H9 (cell line): ENCODE measurements at regions not wholly inside any gene's neighbourhood (a gene's known extent, or its start where the extent isn't known, plus 50 kb on each side); places are given as distances from the start of the nearest gene placed in this dataset.

Source experiments
- DNase-seq: peaks from one replicate; pipeline ENCODE4 v3.0.0-alpha.2; 2017
- H2AFZ ChIP-seq: one replicate; pipeline ENCODE4 v1.6.1; 2013; ENCODE audit warnings: mild to moderate bottlenecking, low read length, control low read depth, moderate library complexity
- H2AK5ac ChIP-seq: 2 replicates; pipeline ENCODE4 v1.6.1; 2013; ENCODE audit warnings: low read length, control low read depth, mixed read lengths; ENCODE audit not compliant: insufficient read length
- H2BK120ac ChIP-seq: one replicate; pipeline ENCODE4 v1.6.1; 2013; ENCODE audit warnings: low read depth, mild to moderate bottlenecking, low read length, control low read depth, inconsistent platforms; ENCODE audit not compliant: poor library complexity, severe bottlenecking
- H2BK12ac ChIP-seq: 2 replicates; pipeline ENCODE4 v1.6.1; 2013; ENCODE audit warnings: low read length, control low read depth, mixed read lengths, low read depth; ENCODE audit not compliant: insufficient read length
- H2BK15ac ChIP-seq: 2 replicates; pipeline ENCODE4 v1.6.1; 2013; ENCODE audit warnings: low read depth, low read length, control low read depth
- H2BK20ac ChIP-seq: one replicate; pipeline ENCODE4 v1.6.1; 2013; ENCODE audit warnings: low read depth, mild to moderate bottlenecking, low read length, control low read depth, inconsistent platforms; ENCODE audit not compliant: poor library complexity, severe bottlenecking
- H2BK5ac ChIP-seq: 2 replicates; pipeline ENCODE4 v1.6.1; 2013; ENCODE audit warnings: low read length, control low read depth, mixed read lengths; ENCODE audit not compliant: insufficient read length
- H3K14ac ChIP-seq: 2 replicates; pipeline ENCODE4 v1.6.1; 2013; ENCODE audit warnings: low read length, control low read depth; ENCODE audit not compliant: insufficient read depth
- H3K18ac ChIP-seq: 2 replicates; pipeline ENCODE4 v1.6.1; 2013; ENCODE audit warnings: low read depth, mild to moderate bottlenecking, mixed read lengths, low read length, control low read depth; ENCODE audit not compliant: insufficient read length
- H3K23ac ChIP-seq: 2 replicates; pipeline ENCODE4 v1.6.1; 2013; ENCODE audit warnings: low read length, control low read depth, mixed read lengths, low read depth; ENCODE audit not compliant: insufficient read length
- H3K23me2 ChIP-seq: 2 replicates; pipeline ENCODE4 v1.6.1; 2013; ENCODE audit warnings: low read depth, mild to moderate bottlenecking, mixed read lengths, low read length, control low read depth; ENCODE audit not compliant: insufficient read length, poor library complexity, severe bottlenecking
- H3K27ac ChIP-seq: 2 replicates; pipeline ENCODE4 v1.5.1; 2013; ENCODE audit warnings: low read length, control low read depth, mixed read lengths, low read depth; ENCODE audit not compliant: insufficient read length
- H3K27me3 ChIP-seq: 2 replicates; pipeline ENCODE4 v1.6.1; 2013; ENCODE audit warnings: low read length, control low read depth, inconsistent platforms; ENCODE audit not compliant: insufficient read depth
- H3K4ac ChIP-seq: 2 replicates; pipeline ENCODE4 v1.6.1; 2013; ENCODE audit warnings: low read depth, mild to moderate bottlenecking, control low read depth, inconsistent platforms, low read length, moderate library complexity
- H3K4me1 ChIP-seq: 2 replicates; pipeline ENCODE4 v1.6.1; 2013; ENCODE audit warnings: low read length, control low read depth, inconsistent platforms; ENCODE audit not compliant: insufficient read depth
- H3K4me2 ChIP-seq: 2 replicates; pipeline ENCODE4 v1.6.1; 2013; ENCODE audit warnings: low read length, control low read depth, mixed read lengths; ENCODE audit not compliant: insufficient read length, insufficient read depth
- H3K56ac ChIP-seq: 2 replicates; pipeline ENCODE4 v1.6.1; 2013; ENCODE audit warnings: low read depth, mild to moderate bottlenecking, mixed read lengths, low read length, control low read depth; ENCODE audit not compliant: insufficient read length
- H3K79me1 ChIP-seq: 2 replicates; pipeline ENCODE4 v1.6.1; 2013; ENCODE audit warnings: low read depth, mild to moderate bottlenecking, moderate library complexity, low read length, control low read depth, inconsistent platforms; ENCODE audit not compliant: insufficient read depth, poor library complexity, severe bottlenecking
- H3K79me2 ChIP-seq: 2 replicates; pipeline ENCODE4 v1.6.1; 2013; ENCODE audit warnings: low read length, control low read depth, inconsistent platforms; ENCODE audit not compliant: insufficient read depth
- H3K9ac ChIP-seq: 2 replicates; pipeline ENCODE4 v1.6.1; 2013; ENCODE audit warnings: low read length, control low read depth, mixed read lengths; ENCODE audit not compliant: insufficient read length; ENCODE audit errors: extremely low read depth
- H3K9me3 ChIP-seq: one replicate; pipeline ENCODE4 v1.6.1; 2013; ENCODE audit warnings: low read depth, low read length, inconsistent platforms; ENCODE audit not compliant: control insufficient read depth
- H3T11ph ChIP-seq: one replicate; pipeline ENCODE4 v1.6.1; 2013; ENCODE audit warnings: mild to moderate bottlenecking, low read length, control low read depth, inconsistent platforms
- H4K20me1 ChIP-seq: one replicate; pipeline ENCODE4 v1.6.1; 2013; ENCODE audit not compliant: control insufficient read depth, insufficient read length, insufficient read depth
- H4K5ac ChIP-seq: 2 replicates; pipeline ENCODE4 v1.6.1; 2013; ENCODE audit warnings: low read depth, mild to moderate bottlenecking, mixed read lengths, low read length, control low read depth; ENCODE audit not compliant: insufficient read length
- H4K8ac ChIP-seq: replicated peaks from 2 replicates; pipeline ENCODE4 v1.6.1; 2013; ENCODE audit warnings: low read length, control low read depth, mixed read lengths, low read depth; ENCODE audit not compliant: insufficient read length
- H4K91ac ChIP-seq: 2 replicates; pipeline ENCODE4 v1.6.1; 2013; ENCODE audit warnings: low read depth, mild to moderate bottlenecking, moderate library complexity, mixed read lengths, low read length, control low read depth; ENCODE audit not compliant: insufficient read length
- H3K27ac Mint-ChIP-seq, 3 experiments: 2 replicates in 2 of 3; 3 replicates in 1 of 3; pipeline ENCODE4 v1.8.0; 2020 to 2021; ENCODE audit warnings: mixed read lengths in 3 of 3, mild to moderate bottlenecking in 1 of 3, moderate library complexity in 1 of 3
- H3K27me3 Mint-ChIP-seq: 2 replicates; pipeline ENCODE4 v1.8.0; 2021; ENCODE audit warnings: low read depth, mild to moderate bottlenecking, moderate library complexity, mixed read lengths
- H3K36me3 Mint-ChIP-seq, 3 experiments: 2 replicates in 2 of 3; 3 replicates in 1 of 3; pipeline ENCODE4 v1.8.0; 2020 to 2021; ENCODE audit warnings: low read depth in 3 of 3, mixed read lengths in 3 of 3; ENCODE audit not compliant: insufficient read depth in 1 of 3
- H3K4me1 Mint-ChIP-seq, 2 experiments: 2 replicates each; pipeline ENCODE4 v1.8.0; 2020; ENCODE audit warnings: mixed read lengths in 2 of 2
- H3K4me3 Mint-ChIP-seq, 2 experiments: 2 replicates in 1 of 2; 3 replicates in 1 of 2; pipeline ENCODE4 v1.8.0; 2020 to 2021; ENCODE audit warnings: mild to moderate bottlenecking in 2 of 2, mixed read lengths in 2 of 2, moderate library complexity in 1 of 2
- H3K9me3 Mint-ChIP-seq, 2 experiments: 2 replicates in 1 of 2; 3 replicates in 1 of 2; pipeline ENCODE4 v1.8.0; 2020; ENCODE audit warnings: mild to moderate bottlenecking in 2 of 2, mixed read lengths in 2 of 2, moderate library complexity in 1 of 2
- CTCF ChIP-seq: fragments of 200-600 bp; sonication (generic); conservative IDR thresholded peaks from 3 replicates; pipeline ENCODE4 v1.8.0; 2021; ENCODE audit warnings: antibody characterized with exemption, mild to moderate bottlenecking
- WGBS: extraction: QIAGEN DNeasy Blood & Tissue Kit; methylation state at CpG from one replicate; pipeline ENCODE4 v1.1.7; 2013; ENCODE audit warnings: missing lambda C conversion rate, low lambda C conversion rate, mixed read lengths; ENCODE audit not compliant: insufficient read length; ENCODE audit errors: extremely low coverage; 5-methylcytosine and 5-hydroxymethylcytosine counted together

- H3K9ac ChIP-seq = no peak overlapping the region
- no peak overlapping the region for H4K91ac ChIP-seq
- H4K20me1 ChIP-seq = no peaks in the 10 kb centered on the region
- WGBS = no CpG with 5 or more reads among the region's 8 CpGs
- no peak overlapping the region for H2BK20ac ChIP-seq
- no peak overlapping the region for H3K4me2 ChIP-seq
- Mint-ChIP-seq H3K27me3 (peaks cover 6% of the 10 kb centered on the region), H3K27ac (no peak overlapping the region; a peak in 1 of 7 replicates), H3K4me1 (no peaks in the 10 kb centered on the region), H3K36me3 (peaks cover 3 to 42% (median 17%) of the 10 kb centered on the region in 3 experiments), H3K4me3 (no peak overlapping the region), H3K9me3 (peaks cover 87 to 99% of the 10 kb centered on the region in 2 experiments)
- H3T11ph ChIP-seq = no peak overlapping the region
- H3K4me1 ChIP-seq = no peaks in the 10 kb centered on the region
- no peak overlapping the region for H3K56ac ChIP-seq
- H2BK5ac ChIP-seq = no peak overlapping the region
- H3K23me2 ChIP-seq = no peaks in the 10 kb centered on the region
- H4K8ac ChIP-seq = no peak overlapping the region
- no peaks in the 10 kb centered on the region for H3K79me2 ChIP-seq
- H3K14ac ChIP-seq = no peak overlapping the region
- H3K27ac ChIP-seq = no peak overlapping the region
- H2AFZ ChIP-seq = no peak overlapping the region
- H3K9me3 ChIP-seq = peaks cover 88% of the 10 kb centered on the region
- no peak overlapping the region for H3K4ac ChIP-seq
- H2BK15ac ChIP-seq = no peak overlapping the region
- H2AK5ac ChIP-seq = no peak overlapping the region
- no peaks in the 10 kb centered on the region for H3K27me3 ChIP-seq
- TF ChIP-seq CTCF = no peak
- DNase-seq = no peak
- no peak overlapping the region for H2BK120ac ChIP-seq
- H4K5ac ChIP-seq = no peak overlapping the region
- no peak overlapping the region for H3K23ac ChIP-seq
- no peak overlapping the region for H3K18ac ChIP-seq
- H2BK12ac ChIP-seq = no peak overlapping the region
- H3K79me1 ChIP-seq = no peaks in the 10 kb centered on the region
These were observed 487.0 kb downstream of the TBC1D22A start for GRCh38 chr22:47249370-47249928.
